Osteocyte (in vitro differentiated cells): ENCODE measurements at regions not wholly inside any gene's neighbourhood (a gene's known extent, or its start where the extent isn't known, plus 50 kb on each side); places are given as distances from the start of the nearest gene placed in this dataset.

Experiments used
- DNase-seq: peaks from one replicate; pipeline ENCODE4 v3.0.0; 2021; ENCODE audit warnings: mixed read lengths; ENCODE audit not compliant: unreplicated experiment; ENCODE audit errors: extremely low spot score
- H3K27ac Mint-ChIP-seq: one replicate; pipeline ENCODE4 v1.8.0; 2021; ENCODE audit warnings: mild to moderate bottlenecking, mixed read lengths; ENCODE audit not compliant: unreplicated experiment
- H3K27me3 Mint-ChIP-seq: one replicate; pipeline ENCODE4 v1.8.0; 2021; ENCODE audit warnings: mixed read lengths; ENCODE audit not compliant: unreplicated experiment
- H3K36me3 Mint-ChIP-seq: one replicate; pipeline ENCODE4 v1.8.0; 2021; ENCODE audit warnings: mixed read lengths; ENCODE audit not compliant: unreplicated experiment
- H3K4me1 Mint-ChIP-seq: one replicate; pipeline ENCODE4 v1.8.0; 2021; ENCODE audit warnings: mixed read lengths; ENCODE audit not compliant: unreplicated experiment
- H3K4me3 Mint-ChIP-seq: one replicate; pipeline ENCODE4 v1.8.0; 2021; ENCODE audit warnings: mild to moderate bottlenecking, moderate library complexity, mixed read lengths; ENCODE audit not compliant: unreplicated experiment
- H3K9me3 Mint-ChIP-seq: one replicate; pipeline ENCODE4 v1.8.0; 2021; ENCODE audit warnings: mixed read lengths; ENCODE audit not compliant: unreplicated experiment
- CTCF ChIP-seq: fragments of 200-600 bp; sonication (generic); IDR thresholded peaks from 2 replicates; pipeline ENCODE4 v1.5.0; 2021; ENCODE audit warnings: antibody characterized with exemption, mild to moderate bottlenecking, moderate library complexity

DNA sequence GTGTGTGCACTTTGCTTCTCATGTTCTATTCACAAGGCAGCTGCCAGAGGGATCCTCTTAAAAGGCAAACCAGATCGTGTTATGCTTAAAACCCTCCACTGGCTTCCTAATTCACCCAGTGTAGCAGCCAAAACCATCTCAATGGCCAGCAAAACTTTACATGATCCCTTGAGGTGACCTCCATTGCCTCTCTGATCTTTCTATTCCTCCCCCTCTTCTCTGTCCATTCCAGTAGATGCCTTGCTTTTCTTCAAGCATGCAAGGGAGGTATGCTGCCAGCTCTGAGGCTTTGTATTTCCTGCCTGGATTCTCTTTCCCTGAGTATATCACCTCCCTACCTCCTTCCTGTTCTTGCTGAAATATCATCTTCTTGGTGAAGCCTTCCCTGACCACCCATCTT lies 93.2 kb upstream of the KCNK2 start:
- no peak for DNase-seq
- no peak overlapping the region for H3K4me3 Mint-ChIP-seq
- no peak overlapping the region for H3K27ac Mint-ChIP-seq
- no peak for TF ChIP-seq CTCF
- H3K27me3 Mint-ChIP-seq, result no peaks in the 10 kb centered on the region
- H3K36me3 Mint-ChIP-seq, result no peaks in the 10 kb centered on the region
- H3K4me1 Mint-ChIP-seq, result peaks cover 12% of the 10 kb centered on the region
- H3K9me3 Mint-ChIP-seq, result no peaks in the 10 kb centered on the region

DNA sequence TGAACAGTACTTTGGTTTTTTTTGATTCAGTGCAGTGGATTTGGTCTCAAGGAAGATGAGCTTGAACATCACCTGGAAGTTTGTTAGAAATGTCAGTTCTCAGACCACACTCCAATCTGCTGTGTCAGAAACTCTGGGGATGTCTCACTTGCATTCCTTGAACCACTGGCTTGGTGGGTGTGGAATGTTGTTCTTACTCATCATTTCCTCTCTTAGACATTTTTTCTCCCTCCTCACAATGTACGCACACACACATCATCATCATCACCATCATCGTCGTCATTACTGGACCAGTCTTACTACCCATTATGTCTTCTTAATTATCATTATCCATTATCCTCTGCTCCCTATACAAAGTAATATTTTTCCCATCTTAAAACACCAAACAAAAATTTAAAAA lies 91.9 kb upstream of the KCNK2 start:
- H3K27ac Mint-ChIP-seq, result no peak overlapping the region
- H3K9me3 Mint-ChIP-seq, result no peaks in the 10 kb centered on the region
- no peak for TF ChIP-seq CTCF
- no peak overlapping the region for H3K4me3 Mint-ChIP-seq
- DNase-seq, result no peak
- H3K27me3 Mint-ChIP-seq, result no peaks in the 10 kb centered on the region
- H3K4me1 Mint-ChIP-seq, result peaks cover 12% of the 10 kb centered on the region
- H3K36me3 Mint-ChIP-seq, result no peaks in the 10 kb centered on the region

- H3K4me3 Mint-ChIP-seq, result no peak overlapping the region
- no peaks in the 10 kb centered on the region for H3K36me3 Mint-ChIP-seq
- peaks cover 12% of the 10 kb centered on the region for H3K4me1 Mint-ChIP-seq
- no peaks in the 10 kb centered on the region for H3K9me3 Mint-ChIP-seq
- H3K27me3 Mint-ChIP-seq, result no peaks in the 10 kb centered on the region
- no peak for TF ChIP-seq CTCF
- no peak overlapping the region for H3K27ac Mint-ChIP-seq
- DNase-seq, result no peak
Measured at GRCh38 chr1:214991691-214992315, 90.7 kb upstream of the KCNK2 start.

- no peak for TF ChIP-seq CTCF
- H3K4me3 Mint-ChIP-seq, result no peak overlapping the region
- no peaks in the 10 kb centered on the region for H3K36me3 Mint-ChIP-seq
- no peaks in the 10 kb centered on the region for H3K9me3 Mint-ChIP-seq
- no peak overlapping the region for H3K27ac Mint-ChIP-seq
- DNase-seq, result no peak
- H3K27me3 Mint-ChIP-seq, result no peaks in the 10 kb centered on the region
- H3K4me1 Mint-ChIP-seq, result peaks cover 12% of the 10 kb centered on the region
Measured at GRCh38 chr1:214993419-214993818, 89.1 kb upstream of the KCNK2 start.

GRCh38 chr1:214997685-214998084 lies 84.9 kb upstream of the KCNK2 start:
- no peak for TF ChIP-seq CTCF
- H3K36me3 Mint-ChIP-seq, result no peaks in the 10 kb centered on the region
- no peaks in the 10 kb centered on the region for H3K27me3 Mint-ChIP-seq
- no peak overlapping the region for H3K27ac Mint-ChIP-seq
- H3K9me3 Mint-ChIP-seq, result no peaks in the 10 kb centered on the region
- no peak for DNase-seq
- H3K4me1 Mint-ChIP-seq, result no peaks in the 10 kb centered on the region
- H3K4me3 Mint-ChIP-seq, result no peak overlapping the region
